Lung (tissue), 11 donors: ENCODE measurements at regions not wholly inside any gene's neighbourhood (a gene's known extent, or its start where the extent isn't known, plus 50 kb on each side); places are given as distances from the start of the nearest gene placed in this dataset.

Experiments used
- ATAC-seq: fragments of 200-7000 bp; cut with Tn5 transposase; one replicate; pipeline ENCODE4 v1.9.1; 2020; ENCODE audit warnings: moderate number of reproducible peaks; ENCODE audit not compliant: insufficient read depth, low FRiP score
- DNase-seq, 3 donors: peaks; one replicate each; pipeline ENCODE4 v3.0.0-alpha.2; 2013 to 2017
- H3K27ac ChIP-seq, 2 donors: one replicate each; pipeline ENCODE4 v1.5.1; 2013; ENCODE audit warnings: mild to moderate bottlenecking in 2 of 2, moderate library complexity in 2 of 2, control low read depth in 1 of 2, inconsistent platforms in 1 of 2, low read depth in 1 of 2, low read length in 1 of 2
- H3K27me3 ChIP-seq, 3 donors: one replicate each; pipeline ENCODE4 v1.5.1; 2013; ENCODE audit warnings: low read length in 2 of 3; ENCODE audit not compliant: control insufficient read depth in 3 of 3, insufficient read depth in 3 of 3
- H3K36me3 ChIP-seq, 4 donors: one replicate each; pipeline ENCODE4 v1.5.1; 2013; ENCODE audit warnings: low read length in 4 of 4, mild to moderate bottlenecking in 1 of 4, moderate library complexity in 1 of 4; ENCODE audit not compliant: control insufficient read depth in 4 of 4, insufficient read depth in 4 of 4
- H3K4me1 ChIP-seq, 5 donors: one replicate each; pipeline ENCODE4 v1.5.1; 2013; ENCODE audit warnings: low read length in 5 of 5, mild to moderate bottlenecking in 2 of 5, moderate library complexity in 1 of 5; ENCODE audit not compliant: control insufficient read depth in 5 of 5, insufficient read depth in 5 of 5
- H3K4me3 ChIP-seq: one replicate; pipeline ENCODE4 v1.5.1; 2013; ENCODE audit warnings: mild to moderate bottlenecking, control low read depth, moderate library complexity
- H3K9ac ChIP-seq, 2 donors: one replicate each; pipeline ENCODE4 v1.5.1; 2013; ENCODE audit warnings: low read length in 2 of 2, control low read depth in 1 of 2; ENCODE audit not compliant: insufficient read depth in 1 of 2
- H3K9me3 ChIP-seq, 4 donors: one replicate each; pipeline ENCODE4 v1.5.1; 2013; ENCODE audit warnings: low read length in 3 of 4, mild to moderate bottlenecking in 1 of 4, moderate library complexity in 1 of 4; ENCODE audit not compliant: control insufficient read depth in 4 of 4, insufficient read depth in 3 of 4
- CTCF ChIP-seq: IDR thresholded peaks from 2 replicates; pipeline ENCODE4 v1.5.1; 2012; ENCODE audit warnings: mild to moderate bottlenecking; ENCODE audit errors: control extremely low read depth, extremely low read depth
- WGBS, 2 donors: extraction: QIAGEN DNeasy Blood & Tissue Kit; methylation state at CpG; one replicate each; pipeline ENCODE4 v1.1.7; 2013; 5-methylcytosine and 5-hydroxymethylcytosine counted together
- donor health status: control.
- donor health status: control.
- donor health status: Bipolar disorder and iron deficiency.
- donor health status: healthy.
- donor health status: DM: yes; HTN: yes; CAD: no.

GRCh38 chr20:23200914-23201313 lies 114.8 kb upstream of the CD93 start:
- TF ChIP-seq CTCF = no peak
- DNase-seq (peak in 2 of 3 donors; percentile 21 to 43), ATAC-seq (peak; percentile 68)
- Histone ChIP-seq H3K4me1 (peaks cover 6 to 13% (median 7%) of the 10 kb centered on the region in 5 donors), H3K4me3 (no peak overlapping the region), H3K9ac (no peak overlapping the region), H3K9me3 (peaks cover 0 to under 1% (median 0%) of the 10 kb centered on the region in 4 donors), H3K27me3 (no peaks in the 10 kb centered on the region), H3K36me3 (no peaks in the 10 kb centered on the region), H3K27ac (no peak overlapping the region)
- 37 to 42% methylated on average over 6 of the region's 6 CpGs for WGBS, 2 donors

- Histone ChIP-seq H3K9me3 (peaks cover 0 to 3% (median 0%) of the 10 kb centered on the region in 4 donors), H3K36me3 (no peaks in the 10 kb centered on the region), H3K9ac (no peak overlapping the region), H3K4me1 (peaks cover under 1 to 9% (median 5%) of the 10 kb centered on the region in 5 donors), H3K27me3 (no peaks in the 10 kb centered on the region), H3K27ac (no peak overlapping the region), H3K4me3 (no peak overlapping the region)
- ATAC-seq = no peak
- no peak for TF ChIP-seq CTCF
- 80 to 82% methylated on average over 12 of the region's 12 CpGs for WGBS, 2 donors
- DNase-seq = no peak
Measured at GRCh38 chr20:23200413-23200812, 114.3 kb upstream of the CD93 start.

GRCh38 chr20:23199356-23199755 lies 113.2 kb upstream of the CD93 start:
- no peaks in the 10 kb centered on the region for H3K36me3 ChIP-seq
- H3K9ac ChIP-seq = no peak overlapping the region
- DNase-seq (no peak), ATAC-seq (no peak)
- no peak overlapping the region for H3K4me3 ChIP-seq
- peaks cover 0 to 3% (median 0%) of the 10 kb centered on the region in 4 donors for H3K9me3 ChIP-seq
- no peak overlapping the region for H3K27ac ChIP-seq
- 93 to 94% methylated on average over 3 of the region's 3 CpGs for WGBS, 2 donors
- no peaks in the 10 kb centered on the region for H3K27me3 ChIP-seq
- peaks cover 0 to 4% (median 0%) of the 10 kb centered on the region in 5 donors for H3K4me1 ChIP-seq
- TF ChIP-seq CTCF = no peak

- ATAC-seq (no peak), DNase-seq (no peak)
- H3K4me3 ChIP-seq = no peak overlapping the region
- no peaks in the 10 kb centered on the region for H3K27me3 ChIP-seq
- no peak overlapping the region for H3K27ac ChIP-seq
- H3K36me3 ChIP-seq = no peaks in the 10 kb centered on the region
- H3K4me1 ChIP-seq = peaks cover 0 to 4% (median under 1%) of the 10 kb centered on the region in 5 donors
- H3K9ac ChIP-seq = no peak overlapping the region
- no peak for TF ChIP-seq CTCF
- peaks cover 0 to 3% (median 0%) of the 10 kb centered on the region in 4 donors for H3K9me3 ChIP-seq
Measured at GRCh38 chr20:23198815-23199214, 112.7 kb upstream of the CD93 start.
